ENCODE measurements at regions not wholly inside any gene's neighbourhood (a gene's known extent, or its start where the extent isn't known, plus 50 kb on each side); places are given as distances from the start of the nearest gene placed in this dataset.

- TF ChIP-seq, protein P1, sequence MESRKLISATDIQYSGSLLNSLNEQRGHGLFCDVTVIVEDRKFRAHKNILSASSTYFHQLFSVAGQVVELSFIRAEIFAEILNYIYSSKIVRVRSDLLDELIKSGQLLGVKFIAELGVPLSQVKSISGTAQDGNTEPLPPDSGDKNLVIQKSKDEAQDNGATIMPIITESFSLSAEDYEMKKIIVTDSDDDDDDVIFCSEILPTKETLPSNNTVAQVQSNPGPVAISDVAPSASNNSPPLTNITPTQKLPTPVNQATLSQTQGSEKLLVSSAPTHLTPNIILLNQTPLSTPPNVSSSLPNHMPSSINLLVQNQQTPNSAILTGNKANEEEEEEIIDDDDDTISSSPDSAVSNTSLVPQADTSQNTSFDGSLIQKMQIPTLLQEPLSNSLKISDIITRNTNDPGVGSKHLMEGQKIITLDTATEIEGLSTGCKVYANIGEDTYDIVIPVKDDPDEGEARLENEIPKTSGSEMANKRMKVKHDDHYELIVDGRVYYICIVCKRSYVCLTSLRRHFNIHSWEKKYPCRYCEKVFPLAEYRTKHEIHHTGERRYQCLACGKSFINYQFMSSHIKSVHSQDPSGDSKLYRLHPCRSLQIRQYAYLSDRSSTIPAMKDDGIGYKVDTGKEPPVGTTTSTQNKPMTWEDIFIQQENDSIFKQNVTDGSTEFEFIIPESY (IDR thresholded peaks at IDR 0.05) = no peak
- TF ChIP-seq CEBPB (IDR thresholded peaks at IDR 0.05; ENCODE audit: borderline replicate concordance in 1 of 2, low read depth in 2 of 2, low read length in 2 of 2) = 0 out of 4 replicates have a peak, but pooled peaks of 1 of the 2 experiments have one; percentile 18
- TF ChIP-seq FOXK2 (IDR thresholded peaks at IDR 0.05) = no peak
- TF ChIP-seq TAF1 (IDR thresholded peaks at IDR 0.05; ENCODE audit: borderline replicate concordance, low read depth, low read length) = peak; percentile 83
- no peak for TF ChIP-seq SUZ12 (IDR thresholded peaks at IDR 0.05; ENCODE audit: unreplicated experiment)
- peak; percentile 87 for TF ChIP-seq PML (IDR thresholded peaks at IDR 0.05; ENCODE audit: low read length)
- TF ChIP-seq BACH1 (IDR thresholded peaks at IDR 0.05; ENCODE audit: borderline replicate concordance) = peak; percentile 97
- TF ChIP-seq, protein P2, sequence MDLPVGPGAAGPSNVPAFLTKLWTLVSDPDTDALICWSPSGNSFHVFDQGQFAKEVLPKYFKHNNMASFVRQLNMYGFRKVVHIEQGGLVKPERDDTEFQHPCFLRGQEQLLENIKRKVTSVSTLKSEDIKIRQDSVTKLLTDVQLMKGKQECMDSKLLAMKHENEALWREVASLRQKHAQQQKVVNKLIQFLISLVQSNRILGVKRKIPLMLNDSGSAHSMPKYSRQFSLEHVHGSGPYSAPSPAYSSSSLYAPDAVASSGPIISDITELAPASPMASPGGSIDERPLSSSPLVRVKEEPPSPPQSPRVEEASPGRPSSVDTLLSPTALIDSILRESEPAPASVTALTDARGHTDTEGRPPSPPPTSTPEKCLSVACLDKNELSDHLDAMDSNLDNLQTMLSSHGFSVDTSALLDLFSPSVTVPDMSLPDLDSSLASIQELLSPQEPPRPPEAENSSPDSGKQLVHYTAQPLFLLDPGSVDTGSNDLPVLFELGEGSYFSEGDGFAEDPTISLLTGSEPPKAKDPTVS (IDR thresholded peaks at IDR 0.05; ENCODE audit: low read depth, low read length) = no peak
- TF ChIP-seq, protein P3, sequence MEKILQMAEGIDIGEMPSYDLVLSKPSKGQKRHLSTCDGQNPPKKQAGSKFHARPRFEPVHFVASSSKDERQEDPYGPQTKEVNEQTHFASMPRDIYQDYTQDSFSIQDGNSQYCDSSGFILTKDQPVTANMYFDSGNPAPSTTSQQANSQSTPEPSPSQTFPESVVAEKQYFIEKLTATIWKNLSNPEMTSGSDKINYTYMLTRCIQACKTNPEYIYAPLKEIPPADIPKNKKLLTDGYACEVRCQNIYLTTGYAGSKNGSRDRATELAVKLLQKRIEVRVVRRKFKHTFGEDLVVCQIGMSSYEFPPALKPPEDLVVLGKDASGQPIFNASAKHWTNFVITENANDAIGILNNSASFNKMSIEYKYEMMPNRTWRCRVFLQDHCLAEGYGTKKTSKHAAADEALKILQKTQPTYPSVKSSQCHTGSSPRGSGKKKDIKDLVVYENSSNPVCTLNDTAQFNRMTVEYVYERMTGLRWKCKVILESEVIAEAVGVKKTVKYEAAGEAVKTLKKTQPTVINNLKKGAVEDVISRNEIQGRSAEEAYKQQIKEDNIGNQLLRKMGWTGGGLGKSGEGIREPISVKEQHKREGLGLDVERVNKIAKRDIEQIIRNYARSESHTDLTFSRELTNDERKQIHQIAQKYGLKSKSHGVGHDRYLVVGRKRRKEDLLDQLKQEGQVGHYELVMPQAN (conservative IDR thresholded peaks at IDR 0.05) = no peak
- TF ChIP-seq TBL1XR1 (IDR thresholded peaks at IDR 0.05; ENCODE audit: low read depth, low read length) = peak; percentile 52; the same call in 1 of the 2 replicates
- TF ChIP-seq TARDBP (IDR thresholded peaks at IDR 0.05; ENCODE audit: borderline replicate concordance) = no peak
- TF ChIP-seq PAX5 (IDR thresholded peaks at IDR 0.05; ENCODE audit: borderline replicate concordance, low read depth, low read length) = peak; percentile 91
- 0 out of 2 replicates have a peak, but pooled peaks have one; percentile 87 for TF ChIP-seq FOXM1 (IDR thresholded peaks at IDR 0.05; ENCODE audit: low read depth, low read length)
- TF ChIP-seq, protein P4, sequence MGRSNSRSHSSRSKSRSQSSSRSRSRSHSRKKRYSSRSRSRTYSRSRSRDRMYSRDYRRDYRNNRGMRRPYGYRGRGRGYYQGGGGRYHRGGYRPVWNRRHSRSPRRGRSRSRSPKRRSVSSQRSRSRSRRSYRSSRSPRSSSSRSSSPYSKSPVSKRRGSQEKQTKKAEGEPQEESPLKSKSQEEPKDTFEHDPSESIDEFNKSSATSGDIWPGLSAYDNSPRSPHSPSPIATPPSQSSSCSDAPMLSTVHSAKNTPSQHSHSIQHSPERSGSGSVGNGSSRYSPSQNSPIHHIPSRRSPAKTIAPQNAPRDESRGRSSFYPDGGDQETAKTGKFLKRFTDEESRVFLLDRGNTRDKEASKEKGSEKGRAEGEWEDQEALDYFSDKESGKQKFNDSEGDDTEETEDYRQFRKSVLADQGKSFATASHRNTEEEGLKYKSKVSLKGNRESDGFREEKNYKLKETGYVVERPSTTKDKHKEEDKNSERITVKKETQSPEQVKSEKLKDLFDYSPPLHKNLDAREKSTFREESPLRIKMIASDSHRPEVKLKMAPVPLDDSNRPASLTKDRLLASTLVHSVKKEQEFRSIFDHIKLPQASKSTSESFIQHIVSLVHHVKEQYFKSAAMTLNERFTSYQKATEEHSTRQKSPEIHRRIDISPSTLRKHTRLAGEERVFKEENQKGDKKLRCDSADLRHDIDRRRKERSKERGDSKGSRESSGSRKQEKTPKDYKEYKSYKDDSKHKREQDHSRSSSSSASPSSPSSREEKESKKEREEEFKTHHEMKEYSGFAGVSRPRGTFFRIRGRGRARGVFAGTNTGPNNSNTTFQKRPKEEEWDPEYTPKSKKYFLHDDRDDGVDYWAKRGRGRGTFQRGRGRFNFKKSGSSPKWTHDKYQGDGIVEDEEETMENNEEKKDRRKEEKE (IDR thresholded peaks at IDR 0.05) = no peak
- TF ChIP-seq POLR2AphosphoS2 (IDR thresholded peaks at IDR 0.05; ENCODE audit: low read depth, low read length) = no peak
- TF ChIP-seq, protein P5, sequence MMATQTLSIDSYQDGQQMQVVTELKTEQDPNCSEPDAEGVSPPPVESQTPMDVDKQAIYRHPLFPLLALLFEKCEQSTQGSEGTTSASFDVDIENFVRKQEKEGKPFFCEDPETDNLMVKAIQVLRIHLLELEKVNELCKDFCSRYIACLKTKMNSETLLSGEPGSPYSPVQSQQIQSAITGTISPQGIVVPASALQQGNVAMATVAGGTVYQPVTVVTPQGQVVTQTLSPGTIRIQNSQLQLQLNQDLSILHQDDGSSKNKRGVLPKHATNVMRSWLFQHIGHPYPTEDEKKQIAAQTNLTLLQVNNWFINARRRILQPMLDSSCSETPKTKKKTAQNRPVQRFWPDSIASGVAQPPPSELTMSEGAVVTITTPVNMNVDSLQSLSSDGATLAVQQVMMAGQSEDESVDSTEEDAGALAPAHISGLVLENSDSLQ (IDR thresholded peaks at IDR 0.05) = peak; percentile 86
- TF ChIP-seq NBN (IDR thresholded peaks at IDR 0.05) = peak; percentile 98
- TF ChIP-seq MXI1 (IDR thresholded peaks at IDR 0.05; ENCODE audit: low read depth, low read length) = peak; percentile 78
- TF ChIP-seq KLF5 (IDR thresholded peaks at IDR 0.05; ENCODE audit: partially characterized antibody) = peak; percentile 72
Measured at GRCh38 chr4:184267673-184268583, 50.3 kb upstream of the ENPP6 start (continued).
